SH-SY5Y (cell line): ENCODE measurements at regions not wholly inside any gene's neighbourhood (a gene's known extent, or its start where the extent isn't known, plus 50 kb on each side); places are given as distances from the start of the nearest gene placed in this dataset.

Source experiments
- GATA2 ChIP-seq: IDR thresholded peaks from 2 replicates; pipeline ENCODE4 v1.6.1; 2011; ENCODE audit warnings: mild to moderate bottlenecking, low read depth, low read length
- GATA3 ChIP-seq: IDR thresholded peaks from 2 replicates; pipeline ENCODE4 v1.6.1; 2011; ENCODE audit warnings: low read depth, mild to moderate bottlenecking, low read length, moderate library complexity

DNA sequence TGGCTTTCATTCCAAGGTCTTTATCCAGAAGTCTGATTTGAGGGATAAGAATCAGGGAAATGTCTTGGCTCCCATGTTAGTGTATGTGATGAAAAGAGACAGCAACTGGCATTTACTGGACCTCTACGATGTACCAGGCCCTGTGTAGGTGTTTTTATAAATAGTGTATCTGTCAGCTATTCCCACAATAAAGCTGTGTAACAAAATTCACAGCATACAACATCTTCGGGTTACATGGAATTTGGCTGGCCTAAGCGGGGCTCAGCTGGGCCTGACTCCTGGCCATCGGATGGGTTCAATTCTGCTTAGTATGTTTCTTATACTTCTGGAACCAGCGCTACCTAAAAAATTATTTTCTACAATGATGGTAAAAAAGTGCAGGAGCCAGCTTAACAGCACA lies 128.2 kb downstream of the SNX5 start:
- no peak for TF ChIP-seq GATA3
- no peak for TF ChIP-seq GATA2

DNA sequence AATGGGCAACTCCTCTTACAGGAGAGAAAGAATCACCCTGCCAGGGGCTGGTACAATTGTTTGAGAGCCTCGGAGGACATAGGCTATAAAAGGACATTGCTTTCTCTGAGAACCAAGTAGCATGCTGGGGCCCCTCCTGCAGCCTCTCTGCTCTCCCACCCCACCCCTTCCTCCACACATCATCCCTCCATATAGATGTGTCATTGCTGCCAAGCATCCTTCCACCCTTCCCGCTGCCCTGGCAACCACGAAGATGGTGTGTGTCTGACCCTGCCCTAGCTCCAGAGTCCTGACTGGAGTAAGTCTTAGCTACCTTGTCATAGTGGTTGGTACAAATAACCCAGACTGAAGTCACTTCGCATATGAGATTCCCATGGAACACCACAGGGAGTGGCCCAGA lies 129.7 kb downstream of the SNX5 start:
- no peak for TF ChIP-seq GATA2
- no peak for TF ChIP-seq GATA3

DNA sequence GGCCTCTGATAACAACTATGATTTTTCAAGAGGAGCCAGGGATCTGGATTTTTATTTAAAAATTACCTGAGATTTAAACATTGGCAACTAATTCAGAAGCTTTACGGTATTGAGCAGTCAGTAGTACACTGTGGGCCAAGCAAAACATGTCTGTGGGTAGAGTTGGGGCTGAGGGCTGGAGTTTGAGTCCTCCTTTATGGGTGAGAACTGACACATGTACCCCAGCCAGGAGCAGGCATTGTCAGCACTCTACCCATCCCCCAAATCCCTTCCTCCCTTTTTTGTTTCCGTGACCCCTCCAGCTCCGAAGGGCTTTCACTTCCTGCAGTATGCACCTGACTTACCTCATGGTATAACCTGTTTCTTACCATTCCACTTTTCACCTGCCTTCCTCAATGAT lies 131.4 kb downstream of the SNX5 start:
- no peak for TF ChIP-seq GATA3
- no peak for TF ChIP-seq GATA2

DNA sequence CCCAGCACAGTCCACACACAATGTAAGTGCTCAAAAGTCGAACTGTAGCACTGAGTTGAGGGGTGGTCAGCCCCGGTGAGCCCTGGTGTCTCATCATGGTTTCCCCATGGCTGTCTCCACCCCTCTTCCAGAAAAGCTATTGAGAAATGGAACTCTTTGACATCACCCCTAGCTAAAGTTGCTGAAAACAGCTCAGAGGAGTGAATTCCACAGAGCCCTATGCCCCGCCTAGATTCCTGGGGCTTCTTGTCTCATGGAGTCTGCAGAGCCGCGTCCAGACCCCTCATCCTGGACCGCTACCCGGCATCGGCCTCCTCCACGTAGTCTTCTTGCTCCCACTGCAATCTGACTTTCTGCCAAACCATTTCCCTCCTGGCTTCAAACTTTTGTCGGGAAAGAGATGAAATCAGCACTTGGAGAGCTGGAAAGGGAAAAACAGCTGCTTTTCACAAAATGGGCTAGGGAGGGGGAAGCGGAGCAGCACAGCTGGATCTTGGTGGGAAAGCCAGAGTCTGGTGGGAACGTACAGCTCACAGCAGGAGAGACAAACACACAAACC lies 132.2 kb downstream of the SNX5 start:
- no peak for TF ChIP-seq GATA3

DNA sequence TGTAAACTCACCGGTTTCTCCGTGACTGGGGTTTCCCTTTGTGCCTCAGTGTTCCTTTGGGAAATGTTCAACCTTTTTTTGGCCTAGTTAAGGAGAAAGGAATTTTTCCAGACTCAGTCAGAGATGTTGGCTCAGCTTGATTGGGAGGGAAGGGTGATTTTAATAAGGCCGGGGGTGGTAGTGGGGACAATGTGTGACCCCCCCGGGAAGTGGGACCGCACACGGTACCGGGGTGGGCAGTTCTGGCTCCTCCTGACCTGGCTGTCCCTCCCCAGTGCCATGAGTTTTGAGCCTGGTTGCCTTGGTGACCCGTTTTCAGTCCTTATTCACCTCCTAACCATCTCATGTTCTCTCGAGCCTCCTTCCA lies 132.7 kb downstream of the SNX5 start:
- TF ChIP-seq GATA3, result no peak
- no peak for TF ChIP-seq GATA2

DNA sequence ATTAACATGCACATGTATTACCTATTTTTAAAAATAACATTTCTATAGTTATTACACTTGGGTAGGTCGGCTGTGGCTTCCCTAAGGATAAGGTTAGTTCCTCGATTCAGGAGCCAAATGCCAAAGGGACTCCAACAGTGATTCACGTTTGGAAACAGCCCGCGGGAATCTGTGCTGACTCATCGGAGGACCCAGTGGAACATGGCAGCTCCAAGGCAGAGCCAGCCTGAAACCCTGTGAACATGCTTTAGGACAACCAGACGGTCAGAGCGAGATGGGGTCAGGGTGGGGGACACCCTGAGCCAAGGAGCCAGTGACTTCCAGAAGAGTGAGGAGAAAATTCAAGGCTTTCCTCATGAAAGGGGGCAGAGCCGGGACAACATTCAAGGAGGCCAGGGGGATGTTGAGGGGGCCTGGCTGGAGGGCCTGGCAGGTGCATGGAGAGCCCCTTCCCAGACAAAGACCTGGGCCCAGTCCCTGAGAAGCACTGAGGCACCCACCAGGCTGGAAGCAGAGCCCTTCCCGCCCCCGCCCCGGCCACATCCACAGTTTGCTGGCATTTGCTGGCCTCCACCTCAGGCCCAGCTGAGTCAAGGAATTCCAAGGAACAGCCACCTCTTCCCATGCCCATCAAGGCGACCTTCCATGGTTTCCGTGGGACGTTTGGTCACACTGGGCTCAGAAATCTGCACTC lies 133.2 kb downstream of the SNX5 start:
- no peak for TF ChIP-seq GATA3
- TF ChIP-seq GATA2, result no peak

DNA sequence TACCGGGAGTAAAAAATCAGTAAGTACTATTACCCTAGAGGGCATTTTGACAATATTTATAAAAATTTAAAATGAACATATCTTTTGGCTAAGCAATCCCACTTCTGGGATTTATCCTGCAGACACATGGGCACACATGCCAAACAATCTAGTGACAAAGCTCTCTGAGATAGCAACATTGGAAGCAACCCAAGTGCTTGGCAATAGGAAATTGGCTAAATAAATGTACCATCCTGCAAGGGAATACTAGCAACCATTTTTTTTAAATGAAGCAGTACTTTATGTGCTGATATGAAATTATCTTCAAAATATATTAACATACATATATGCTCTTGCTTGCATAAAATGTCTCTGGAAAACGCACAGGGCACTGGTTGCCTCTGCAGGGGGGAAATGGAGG lies 133.8 kb downstream of the SNX5 start:
- TF ChIP-seq GATA2 (no peak), GATA3 (no peak)

DNA sequence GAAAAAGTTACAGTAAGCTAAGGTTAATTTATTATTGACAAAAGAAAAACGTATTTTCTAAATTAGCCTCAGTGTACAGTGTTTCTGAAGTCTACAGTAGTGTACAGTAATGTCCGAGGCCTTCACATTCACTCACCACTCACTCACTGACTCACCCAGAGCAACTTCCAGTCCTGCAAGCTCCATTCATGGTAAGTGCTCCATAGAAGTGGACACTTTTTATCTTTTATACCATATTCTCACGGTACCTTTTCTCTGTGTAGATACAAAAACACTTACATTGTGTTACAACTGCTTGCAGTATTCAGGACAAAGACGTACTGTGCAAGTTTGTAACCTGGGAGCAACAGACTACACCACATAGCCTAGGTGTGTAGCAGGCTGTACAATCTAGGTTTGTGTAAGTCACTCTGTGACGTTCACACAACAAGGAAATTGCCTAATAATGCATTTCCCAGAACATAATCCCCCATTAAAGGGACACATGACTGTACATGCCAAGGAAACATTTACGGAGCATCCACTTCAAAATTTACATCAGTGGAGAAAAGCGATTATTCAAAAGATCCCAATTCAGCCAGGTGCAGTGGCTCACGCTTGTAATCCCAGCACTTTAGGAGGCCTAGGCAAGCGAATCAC lies 133.4 kb downstream of the BANF2 start:
- TF ChIP-seq GATA3 (no peak), GATA2 (no peak)

DNA sequence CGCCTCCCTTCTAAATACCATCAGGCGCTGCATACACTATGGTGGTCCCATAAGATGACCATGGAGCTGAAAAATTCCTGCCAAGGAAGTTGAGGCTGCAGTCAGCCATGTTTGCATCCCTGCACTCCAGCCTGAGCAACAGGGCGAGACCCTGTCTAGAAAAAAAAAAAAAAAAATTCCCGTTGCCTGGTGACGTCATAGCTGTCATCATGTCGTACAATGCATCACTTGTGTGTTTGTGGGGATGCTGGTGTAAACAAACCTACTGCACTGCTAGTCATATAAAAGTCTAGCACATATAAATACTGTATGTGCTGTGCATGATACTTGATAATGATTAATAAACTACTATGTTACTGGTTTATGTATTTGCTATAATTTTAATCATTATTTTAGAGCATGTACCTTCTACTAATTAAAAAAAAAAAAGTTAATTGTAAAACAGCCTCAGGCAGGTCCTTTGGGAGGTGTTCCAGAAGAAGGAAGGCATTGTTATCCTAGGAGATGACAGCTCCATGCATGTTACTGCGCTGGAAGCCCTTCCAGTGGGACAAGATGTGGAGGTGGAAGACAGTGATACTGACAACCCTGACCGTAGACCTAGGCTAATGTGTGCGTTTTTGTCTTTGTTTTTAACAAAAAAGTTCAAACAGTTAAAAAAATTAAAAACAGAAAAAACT lies 132.6 kb downstream of the BANF2 start:
- TF ChIP-seq GATA2 (no peak), GATA3 (no peak)

DNA sequence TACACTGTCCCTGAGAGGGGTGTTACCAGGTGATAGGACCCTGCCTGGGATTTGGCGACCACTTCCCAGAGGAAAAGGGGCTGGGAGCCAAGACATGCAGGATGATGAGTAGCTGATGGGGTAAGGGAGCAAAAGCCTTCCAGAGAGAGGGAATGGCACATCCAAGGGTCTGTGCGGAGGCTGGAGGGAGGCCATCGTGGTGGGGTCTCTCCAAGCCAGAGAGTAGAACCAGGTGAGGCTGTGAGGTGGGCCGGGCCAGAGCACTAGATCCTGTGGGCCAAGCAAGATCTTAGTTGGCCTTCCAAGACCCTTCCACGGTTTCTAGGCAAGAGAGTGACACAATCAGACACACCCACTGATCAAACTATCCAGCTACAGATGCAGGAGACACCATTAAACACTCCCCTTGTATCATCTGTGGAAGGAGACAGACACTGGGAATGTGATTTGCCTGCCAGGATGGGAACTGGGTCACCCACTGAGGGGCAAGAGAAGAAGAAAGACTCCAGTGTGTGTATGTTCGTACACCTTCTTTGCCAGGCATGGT lies 128.9 kb downstream of the BANF2 start:
- no peak for TF ChIP-seq GATA2
- TF ChIP-seq GATA3, result no peak

DNA sequence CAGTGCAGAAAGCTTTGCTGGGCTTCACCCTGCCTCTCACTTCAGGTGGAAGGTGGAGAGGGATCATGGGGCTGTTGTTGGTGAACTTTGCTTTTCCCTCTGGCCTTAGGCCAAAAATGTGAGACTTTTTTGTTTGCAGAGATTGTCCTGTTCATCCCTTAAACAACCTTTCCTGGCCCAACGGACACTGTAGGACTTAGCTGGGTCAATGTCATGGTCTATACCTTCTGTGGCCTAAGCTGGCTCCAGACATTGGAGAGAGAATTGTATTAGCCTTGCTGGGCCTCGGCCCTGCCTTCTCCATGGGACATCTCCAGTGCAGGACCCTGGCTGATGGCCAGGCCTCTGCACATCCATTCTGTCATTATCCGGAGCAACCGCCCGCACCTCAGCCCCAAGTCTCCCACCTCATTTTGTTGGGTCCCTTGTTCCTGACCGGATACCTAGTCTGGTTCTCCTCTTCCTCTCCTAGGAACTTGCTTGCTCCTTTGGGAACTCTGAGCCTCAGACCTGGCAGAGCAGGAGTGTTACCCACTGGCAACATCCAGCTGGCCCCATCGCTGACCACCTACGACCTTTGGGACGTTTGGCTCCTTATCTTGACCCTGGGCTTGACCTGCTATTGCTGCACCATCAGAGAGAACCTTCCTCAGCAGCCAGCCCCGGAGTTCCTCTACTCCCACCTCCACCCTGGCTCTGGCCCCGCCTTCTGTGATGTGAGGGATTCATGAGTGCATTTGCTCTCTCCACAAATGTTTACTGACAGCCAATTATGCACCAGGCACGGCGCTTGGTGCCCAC lies 128.2 kb downstream of the BANF2 start:
- TF ChIP-seq GATA3 (no peak), GATA2 (no peak)

DNA sequence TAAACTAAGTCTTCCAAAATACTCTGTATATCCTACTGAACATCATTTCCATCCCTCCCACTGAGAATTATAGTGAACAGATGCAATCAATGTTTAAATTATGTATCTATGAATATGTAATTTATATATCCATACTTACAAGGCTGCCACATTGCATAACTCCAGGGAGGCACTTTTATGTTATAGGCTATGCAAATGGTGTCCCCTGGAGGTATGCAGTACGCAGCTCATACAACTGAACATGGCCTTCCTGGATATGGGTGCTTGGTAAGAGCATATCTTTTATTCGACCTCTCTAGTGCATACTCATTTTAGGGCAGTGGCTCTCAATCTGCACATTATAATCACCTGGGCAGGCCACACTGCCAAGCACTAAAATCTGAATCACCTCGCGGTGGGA lies 127.3 kb downstream of the BANF2 start:
- no peak for TF ChIP-seq GATA3

DNA sequence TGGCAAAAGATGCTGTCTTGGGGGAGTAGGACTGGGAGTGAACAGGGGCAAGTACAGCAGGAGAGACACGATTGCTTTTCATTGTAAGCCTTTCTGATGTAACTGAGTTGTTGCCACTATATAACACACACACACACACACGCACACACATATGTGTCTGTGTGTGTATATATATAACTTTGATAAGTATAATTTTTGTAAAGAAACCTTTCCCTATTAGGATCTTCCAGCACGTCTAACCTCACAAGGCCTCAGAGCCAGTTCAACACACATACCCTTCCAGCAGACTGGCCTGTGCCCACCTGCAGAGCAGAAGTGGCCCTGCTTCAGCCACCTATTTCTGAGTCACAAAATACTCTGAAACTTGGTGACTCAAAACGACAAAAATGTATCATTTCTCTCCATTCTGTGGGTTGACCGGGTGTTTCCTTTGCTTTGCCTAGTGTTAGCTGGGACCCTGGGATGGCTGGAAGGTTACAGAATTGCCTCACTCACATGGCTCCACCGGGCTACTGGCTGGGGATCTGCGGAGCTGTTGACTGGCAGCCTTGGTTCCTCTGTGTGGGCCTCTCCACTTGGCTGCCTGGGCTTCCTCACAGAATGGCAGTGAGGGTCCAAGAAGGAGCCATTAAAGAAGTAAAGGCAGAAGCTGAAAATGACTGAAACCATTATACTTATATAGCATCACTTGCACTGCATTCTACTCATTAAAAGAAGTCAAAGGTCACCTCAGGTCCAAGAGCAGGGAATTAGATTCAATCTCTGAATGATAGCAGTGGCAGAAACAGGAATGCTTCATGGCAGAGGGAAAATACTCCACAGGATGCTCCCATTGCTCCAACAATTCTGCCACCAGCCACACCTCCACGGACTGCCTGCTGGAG lies 126.4 kb downstream of the BANF2 start:
- TF ChIP-seq GATA2, result no peak
- TF ChIP-seq GATA3, result no peak
